HG02981 (cell line): ENCODE measurements at regions not wholly inside any gene's neighbourhood (a gene's known extent, or its start where the extent isn't known, plus 50 kb on each side); places are given as distances from the start of the nearest gene placed in this dataset.

Source experiments
- ATAC-seq: cut with Tn5 transposase; IDR thresholded peaks from one replicate; pipeline ENCODE4 v1.9.1; 2021; ENCODE audit warnings: mild to moderate bottlenecking, moderate library complexity; ENCODE audit not compliant: unreplicated experiment

- no peak for ATAC-seq
Observed at GRCh38 chr2:156837635-156838370, 401.6 kb downstream of the GPD2 start.

- ATAC-seq: no peak
Observed at GRCh38 chr2:156841321-156841720, 405.1 kb downstream of the GPD2 start.

GRCh38 chr2:156845806-156846558 lies 409.8 kb downstream of the GPD2 start:
- ATAC-seq: no peak

GRCh38 chr2:156852210-156852609 lies 405.3 kb upstream of the GALNT5 start:
- ATAC-seq: no peak

- ATAC-seq: no peak
Observed at GRCh38 chr2:156852681-156853080, 404.8 kb upstream of the GALNT5 start.

- no peak for ATAC-seq
Observed at GRCh38 chr2:156864325-156864724, 393.2 kb upstream of the GALNT5 start.

- no peak for ATAC-seq
Observed at GRCh38 chr2:156864753-156865152, 392.8 kb upstream of the GALNT5 start.

GRCh38 chr2:156867201-156867600 lies 390.3 kb upstream of the GALNT5 start:
- ATAC-seq: no peak

- ATAC-seq: no peak
Observed at GRCh38 chr2:156874707-156875106, 382.8 kb upstream of the GALNT5 start.

GRCh38 chr2:156883804-156884203 lies 373.7 kb upstream of the GALNT5 start:
- no peak for ATAC-seq

- ATAC-seq: no peak
Observed at GRCh38 chr2:156884216-156884615, 373.3 kb upstream of the GALNT5 start.

- no peak for ATAC-seq
Observed at GRCh38 chr2:156890529-156891148, 366.9 kb upstream of the GALNT5 start.

- ATAC-seq: no peak
Observed at GRCh38 chr2:156891609-156892008, 365.9 kb upstream of the GALNT5 start.

GRCh38 chr2:156892467-156893281 lies 364.8 kb upstream of the GALNT5 start:
- ATAC-seq: no peak

- ATAC-seq: peak; percentile 93
Observed at GRCh38 chr2:156896294-156896693, 361.2 kb upstream of the GALNT5 start.

- ATAC-seq: no peak
Observed at GRCh38 chr2:156897548-156897947, 360.0 kb upstream of the GALNT5 start.

GRCh38 chr2:156901373-156902031 lies 356.0 kb upstream of the GALNT5 start:
- ATAC-seq: no peak

- no peak for ATAC-seq
Observed at GRCh38 chr2:156903335-156903734, 354.2 kb upstream of the GALNT5 start.

GRCh38 chr2:156907806-156908205 lies 349.7 kb upstream of the GALNT5 start:
- peak; percentile 53 for ATAC-seq

- ATAC-seq: peak; percentile 75
Observed at GRCh38 chr2:156908825-156909224, 348.7 kb upstream of the GALNT5 start.

- ATAC-seq: no peak
Observed at GRCh38 chr2:156909983-156910382, 347.5 kb upstream of the GALNT5 start.
